Stimulated activated CD4-positive, alpha-beta T cell treated with anti-CD3 and anti-CD28 coated beads, Interleukin-1b, Interleukin-23, amount 100 ng/mL, for 24 hours (primary cell): ENCODE measurements at regions not wholly inside any gene's neighbourhood (a gene's known extent, or its start where the extent isn't known, plus 50 kb on each side); places are given as distances from the start of the nearest gene placed in this dataset.
"Not testable (repeated sequence)": the region's sequence is repeated elsewhere in the genome, so short reads cannot be mapped to it uniquely, and the experiment has no call there.

Source experiments
- DNase-seq, 4 experiments: peaks; one replicate each; pipeline ENCODE4 v3.0.0-alpha.2; 2020; ENCODE audit warnings: low read depth in 4 of 4, low spot score in 1 of 4

DNA sequence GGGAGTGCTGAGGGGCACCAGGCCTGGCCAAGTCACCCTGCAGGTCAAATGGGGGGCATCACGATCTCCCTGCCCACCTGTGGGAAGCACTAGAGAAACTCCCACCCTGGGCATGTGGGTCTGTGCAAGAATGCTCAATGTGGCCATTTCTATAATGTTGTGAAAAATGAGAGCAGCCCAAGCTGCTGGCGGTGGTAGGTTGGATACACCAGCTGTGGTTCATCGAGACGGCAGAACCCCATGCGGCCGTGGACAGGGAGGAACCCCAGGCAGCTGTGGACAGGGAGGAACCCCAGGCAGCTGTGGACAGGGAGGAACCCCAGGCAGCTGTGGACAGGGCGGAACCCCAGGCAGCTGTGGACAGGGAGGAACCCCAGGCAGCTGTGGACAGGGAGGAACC lies 129.1 kb downstream of the BRD1 start:
- DNase-seq, result not testable (repeated sequence)

DNA sequence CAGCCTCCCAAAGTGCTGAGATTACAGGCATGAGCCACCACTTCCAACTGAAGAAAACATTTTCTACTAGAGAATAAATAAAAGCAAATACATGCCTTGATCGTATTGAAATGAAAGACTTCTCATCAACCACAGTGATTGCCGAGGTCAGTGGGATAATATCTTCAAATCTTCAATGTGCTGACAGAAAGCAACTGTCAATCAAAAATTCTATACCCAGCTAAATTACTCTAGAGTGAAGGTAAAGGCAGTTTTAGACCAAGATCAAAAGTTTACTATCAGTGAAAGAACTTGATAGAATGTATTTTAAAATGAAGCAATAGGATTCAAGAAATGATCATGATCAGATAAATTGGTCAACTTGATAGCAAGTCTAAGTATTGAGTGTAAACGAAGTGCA lies 130.6 kb downstream of the BRD1 start:
- no peak for DNase-seq

DNA sequence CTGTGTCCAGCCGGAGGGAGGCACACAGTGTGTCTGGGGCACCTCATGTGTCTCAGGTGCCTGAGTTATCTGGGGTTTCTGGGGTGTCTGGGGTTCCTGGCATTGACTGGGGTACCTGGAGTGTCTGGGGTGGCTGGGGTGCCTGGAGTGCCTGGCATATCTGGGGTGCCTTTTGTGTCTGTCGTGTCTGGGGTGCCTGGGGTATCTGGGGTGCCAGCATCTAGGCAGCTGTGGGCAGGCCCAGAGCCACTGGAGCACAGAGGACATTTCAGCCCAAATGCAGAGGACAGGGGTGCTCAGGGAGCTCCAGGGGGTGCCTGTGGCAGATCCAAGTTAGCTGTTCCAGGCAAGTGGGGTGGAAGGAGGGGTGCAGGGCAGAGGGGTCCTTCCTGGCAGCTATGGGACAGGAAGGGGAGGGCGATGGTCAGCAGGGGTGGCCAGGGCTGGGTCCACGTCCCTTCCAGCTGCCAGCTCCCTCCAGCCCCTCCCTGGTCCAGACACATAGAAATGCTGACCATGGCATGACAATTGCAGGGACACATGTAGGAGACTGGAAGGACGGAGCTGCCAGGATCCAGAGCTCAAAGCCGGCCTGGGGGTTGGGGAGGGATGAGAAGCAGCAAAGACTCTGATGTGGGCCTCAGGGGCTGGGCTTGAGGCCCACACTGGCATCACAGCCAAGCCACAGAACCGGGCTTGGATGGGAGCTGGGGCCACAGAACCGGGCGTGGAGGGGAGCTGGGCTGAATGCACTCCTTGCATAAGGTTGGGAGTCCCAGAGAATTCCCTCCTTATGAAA lies 133.0 kb downstream of the BRD1 start:
- no peak for DNase-seq

DNA sequence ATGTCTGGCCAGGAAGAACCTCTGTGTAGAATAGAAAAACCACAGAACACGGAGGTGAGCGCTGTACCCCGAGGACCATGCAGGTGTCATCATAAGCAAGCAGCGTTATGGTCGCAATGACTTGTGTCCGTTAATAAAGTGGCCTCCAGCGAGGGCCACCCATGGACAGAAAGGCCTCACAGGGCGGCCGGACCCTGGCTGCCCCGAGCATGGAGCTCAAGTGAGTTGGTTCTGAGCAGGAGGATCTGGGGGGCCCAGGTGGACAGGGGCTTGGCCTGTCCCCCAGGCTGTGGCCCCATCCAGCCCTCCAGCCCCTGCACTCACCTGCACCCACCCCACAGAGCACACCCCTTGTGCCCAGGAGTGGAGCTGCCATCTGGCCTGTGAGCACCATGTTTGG lies 133.8 kb downstream of the BRD1 start:
- DNase-seq, result no peak

DNA sequence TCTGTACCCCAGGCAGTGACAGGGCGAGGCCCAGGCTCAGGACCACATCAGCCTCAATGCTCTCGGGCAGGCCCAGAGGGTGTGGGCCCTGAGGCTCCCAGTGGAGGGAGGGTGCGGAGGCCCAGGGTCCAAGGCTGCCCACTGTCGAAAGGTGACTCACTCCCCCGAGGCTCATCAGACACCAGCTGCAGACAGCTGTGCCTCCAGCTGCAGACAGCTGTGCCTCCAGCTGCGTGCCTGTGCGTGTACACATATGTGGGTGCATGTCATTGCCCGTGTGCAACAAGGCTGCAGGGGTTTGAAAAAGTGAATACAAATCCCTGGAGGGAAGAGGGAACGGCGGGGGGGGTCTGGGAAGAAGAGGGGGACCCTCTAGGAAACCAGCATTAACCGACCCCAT lies 134.3 kb downstream of the BRD1 start:
- no peak for DNase-seq

DNA sequence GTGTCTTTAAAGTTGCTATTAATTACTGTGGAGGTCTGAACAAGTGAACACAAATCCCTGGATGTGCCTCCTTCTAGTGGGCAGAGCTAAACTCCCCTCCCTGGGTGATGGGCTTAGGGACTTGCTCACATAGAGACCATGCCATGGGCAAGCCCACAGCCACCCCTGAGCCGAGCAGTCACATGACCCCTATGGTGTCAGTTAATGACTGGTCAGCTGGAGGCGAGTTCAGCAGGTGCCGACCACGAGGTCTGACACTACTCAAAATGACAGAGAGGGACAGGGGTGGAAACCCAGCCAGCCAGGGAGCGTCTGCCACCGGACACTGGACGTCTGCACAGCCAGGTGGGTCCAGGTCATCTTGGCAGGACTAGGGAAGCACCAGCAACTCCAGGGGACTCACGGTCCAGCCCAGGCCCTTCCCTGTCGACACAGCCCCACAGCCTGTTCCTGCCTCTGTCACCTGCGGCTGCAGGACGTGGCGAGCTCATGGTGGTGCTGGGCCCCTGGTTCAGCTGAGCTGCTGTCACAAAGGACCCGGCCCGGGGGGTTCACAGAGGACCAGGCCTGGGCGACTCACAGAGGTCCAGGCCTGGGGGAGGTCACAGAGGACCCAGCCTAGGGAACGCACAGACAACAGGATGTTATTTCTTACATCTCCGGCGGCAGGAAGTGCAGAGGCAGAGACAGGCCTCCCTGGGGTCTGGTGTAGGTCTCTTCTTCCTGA lies 135.0 kb downstream of the BRD1 start:
- no peak for DNase-seq

DNA sequence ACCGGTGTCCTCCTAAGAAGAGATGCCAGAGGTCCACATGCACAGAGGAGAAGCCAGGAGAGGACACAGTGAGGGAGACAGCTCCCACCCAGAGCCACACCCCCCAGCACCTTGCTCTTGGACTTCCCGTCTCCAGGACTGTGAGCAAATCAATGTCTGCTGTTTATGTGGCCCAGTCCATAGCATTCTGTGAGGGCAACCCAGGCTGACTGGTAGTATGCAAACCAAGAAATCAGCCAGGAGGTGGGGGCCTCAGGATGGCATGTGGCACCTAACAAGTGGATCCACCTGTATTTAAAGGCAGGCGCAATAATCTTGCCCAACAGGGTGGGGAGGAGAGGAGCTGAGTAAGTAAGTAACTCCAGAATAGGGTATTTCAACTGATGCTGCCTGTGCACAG lies 136.4 kb downstream of the BRD1 start:
- no peak for DNase-seq

DNA sequence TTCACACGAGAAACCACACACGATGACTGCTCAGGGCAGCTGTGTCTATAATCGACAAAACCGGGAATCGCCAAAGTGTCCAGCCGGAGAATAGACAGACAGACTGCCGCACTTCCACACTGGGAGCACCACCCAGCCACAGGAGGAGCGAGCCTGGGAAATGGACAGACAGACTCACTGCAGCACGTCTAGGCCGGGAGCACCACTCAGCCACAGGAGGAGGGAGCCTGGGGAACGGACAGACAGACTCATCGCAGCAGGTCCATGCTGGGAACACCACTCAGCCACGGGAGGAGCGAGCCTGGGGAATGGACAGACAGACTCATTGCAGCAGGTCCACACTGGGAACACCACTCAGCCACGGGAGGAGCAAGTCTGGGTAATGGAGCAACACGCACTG lies 137.2 kb downstream of the BRD1 start:
- no peak for DNase-seq

DNA sequence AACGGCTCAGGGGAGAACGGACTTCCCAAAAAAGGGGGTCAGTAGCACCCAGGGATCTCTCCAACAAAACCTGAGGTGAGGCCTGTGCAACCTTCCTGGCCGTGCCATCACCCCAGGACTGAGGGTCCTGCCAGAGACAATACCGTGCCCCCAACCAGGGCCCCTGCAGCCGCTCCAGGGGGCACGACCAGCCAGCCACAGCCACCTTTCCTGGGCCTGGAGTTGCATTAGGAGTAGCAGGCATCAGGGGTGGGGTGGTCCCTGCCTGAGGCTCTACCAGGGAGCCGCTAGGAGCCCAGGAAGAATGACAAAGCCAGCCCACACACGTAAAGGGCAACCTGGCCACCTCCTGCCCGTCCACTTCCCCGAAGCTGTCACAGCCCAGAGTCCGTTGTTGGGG lies 137.8 kb downstream of the BRD1 start:
- DNase-seq, result no peak

DNA sequence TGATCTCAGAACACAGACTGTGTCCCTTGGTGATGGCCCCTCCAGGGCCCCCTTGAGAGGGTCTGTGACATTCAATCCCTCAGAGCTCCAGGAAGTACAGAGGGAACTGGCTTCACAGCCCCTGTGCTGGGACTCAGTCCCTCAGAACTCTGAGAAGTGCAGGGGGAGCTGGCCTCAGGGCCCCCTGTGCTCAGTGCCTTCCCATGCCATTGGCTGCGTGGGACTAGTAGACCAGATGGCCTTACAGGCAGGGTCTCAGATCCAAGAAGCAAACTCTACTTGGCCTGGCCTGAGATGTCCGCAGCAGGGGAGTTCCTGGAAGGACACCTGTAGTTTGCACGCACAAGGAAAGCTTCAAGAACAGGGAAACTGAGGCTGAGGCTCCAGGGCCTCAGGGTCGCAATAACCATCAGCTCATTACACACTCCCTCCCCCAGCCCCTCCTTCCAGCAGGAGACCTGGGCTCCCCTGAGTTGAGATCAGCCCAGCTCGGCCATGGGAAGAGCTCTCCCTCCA lies 138.4 kb downstream of the BRD1 start:
- no peak for DNase-seq

DNA sequence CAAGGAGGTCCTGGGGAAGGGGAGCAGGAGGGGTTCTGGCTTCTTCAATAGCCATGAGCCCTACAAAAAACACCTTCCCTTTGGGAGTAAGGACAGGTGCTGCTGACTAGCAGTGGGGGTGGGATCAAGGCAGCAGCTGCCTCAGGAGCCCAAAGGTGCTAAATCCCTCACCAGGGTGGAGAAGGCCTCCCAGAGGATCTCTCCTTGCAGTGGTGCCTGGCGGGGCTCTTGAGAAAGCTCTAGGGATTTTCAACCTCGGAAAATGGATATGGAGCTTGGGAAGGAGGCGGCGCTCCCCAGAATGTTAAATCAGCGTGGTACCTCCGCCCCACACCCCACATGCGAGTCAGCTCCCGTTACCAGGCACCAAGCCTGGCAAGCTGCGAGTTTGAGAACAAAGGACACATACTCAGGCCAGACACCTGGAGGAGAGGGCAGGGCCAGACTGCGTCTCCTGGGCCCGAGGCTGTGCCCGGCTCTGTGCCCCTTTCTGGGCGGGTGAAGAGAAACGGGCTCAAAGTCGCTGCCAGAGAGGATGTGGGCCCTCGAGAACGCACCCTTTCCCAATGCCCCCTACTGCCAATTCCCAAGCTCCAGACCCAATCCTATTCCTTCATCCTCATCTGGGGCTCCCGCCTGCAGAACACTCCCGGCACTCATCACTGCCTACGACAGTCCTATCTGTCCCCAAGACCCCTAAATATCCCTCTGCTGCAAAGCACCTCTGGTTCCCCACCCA lies 139.0 kb downstream of the BRD1 start:
- DNase-seq, result no peak

DNA sequence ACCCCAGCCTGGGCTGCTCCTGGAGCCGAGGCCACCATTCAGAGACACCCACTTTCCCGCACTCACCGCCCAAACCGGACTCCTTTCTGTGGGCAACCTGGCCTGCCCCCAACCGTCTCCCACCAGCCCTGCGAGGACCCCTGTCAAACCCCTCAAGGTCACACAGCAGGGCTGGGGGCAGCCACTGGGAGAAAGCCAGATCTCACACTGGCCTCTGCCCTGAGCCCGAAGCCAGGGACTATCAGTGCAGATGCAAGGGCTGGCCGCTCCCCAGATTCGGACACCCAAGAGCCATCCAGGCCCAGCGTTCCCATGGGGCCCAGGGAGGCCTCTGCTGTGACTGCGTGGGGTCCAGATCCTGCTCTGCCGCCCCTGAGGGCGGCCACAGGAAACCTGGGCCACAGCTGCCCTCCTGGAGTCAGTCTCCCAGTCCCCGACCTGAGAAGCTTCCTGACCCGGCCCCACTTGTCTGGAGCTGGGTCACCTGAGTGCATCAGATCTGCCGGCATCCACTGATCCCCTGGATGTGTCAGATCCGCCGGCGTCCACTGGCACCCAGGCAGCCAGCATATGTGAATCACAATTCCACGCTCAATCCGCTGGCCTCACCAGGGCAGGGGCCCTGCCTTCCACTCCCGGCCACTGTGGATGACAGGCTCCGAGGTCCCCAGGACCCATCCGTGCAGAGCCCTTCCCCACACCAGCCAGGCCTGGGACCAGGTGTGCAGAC lies 139.7 kb downstream of the BRD1 start:
- DNase-seq, result no peak

DNA sequence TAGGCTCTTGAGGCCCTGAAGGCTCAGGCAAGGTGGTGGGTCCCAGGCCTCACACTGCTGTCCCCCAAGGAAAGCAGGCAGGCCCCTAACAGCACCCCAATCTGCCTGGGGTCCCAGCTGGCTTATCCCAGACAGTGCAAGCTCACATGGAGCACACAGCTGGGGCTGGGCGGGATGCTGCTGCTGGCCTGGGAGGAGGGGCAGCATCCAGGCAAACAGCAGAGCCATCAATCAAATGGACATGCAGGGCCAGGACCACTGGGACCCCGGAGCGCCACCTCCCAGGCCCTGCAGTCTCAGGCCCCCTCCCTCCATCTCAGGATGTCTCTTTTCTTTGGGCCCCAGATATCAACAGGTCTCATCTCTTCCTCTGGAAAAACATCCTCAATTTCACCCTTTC lies 140.3 kb downstream of the BRD1 start:
- no peak for DNase-seq

DNA sequence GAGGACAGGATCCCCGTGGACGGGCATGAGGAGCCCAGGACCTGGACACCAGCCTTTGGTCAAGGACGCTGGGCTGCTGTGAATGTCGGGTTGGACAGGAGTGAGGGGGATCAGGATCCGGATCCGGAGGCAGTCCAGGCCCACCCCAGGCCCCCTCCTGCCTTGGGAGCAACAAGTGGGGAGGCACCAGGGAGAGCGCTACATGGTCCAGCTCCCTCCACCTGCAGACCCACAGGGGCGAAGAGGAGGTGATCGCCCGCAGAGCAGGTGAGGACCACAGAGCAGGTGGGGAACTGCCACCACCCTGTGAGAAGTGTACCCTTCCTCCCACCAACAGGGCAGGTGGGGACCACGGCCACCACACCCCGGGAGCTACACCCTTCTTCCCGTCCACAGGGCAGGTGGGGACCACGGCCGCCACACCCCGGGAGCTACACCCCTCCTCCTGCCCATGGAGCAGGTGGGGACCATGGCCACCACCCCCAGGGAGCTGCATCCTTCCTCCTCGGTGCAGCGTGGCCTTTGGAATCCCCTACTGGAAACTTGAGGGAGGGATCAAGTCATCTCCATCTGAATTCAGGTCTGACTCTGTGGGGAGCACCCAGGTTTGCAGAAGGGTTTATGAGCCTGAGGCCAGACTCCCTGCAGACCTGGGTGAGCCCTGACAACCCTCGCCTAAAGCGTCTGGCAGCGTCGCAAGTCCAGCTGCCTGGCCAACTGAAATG lies 141.0 kb downstream of the BRD1 start:
- no peak for DNase-seq

DNA sequence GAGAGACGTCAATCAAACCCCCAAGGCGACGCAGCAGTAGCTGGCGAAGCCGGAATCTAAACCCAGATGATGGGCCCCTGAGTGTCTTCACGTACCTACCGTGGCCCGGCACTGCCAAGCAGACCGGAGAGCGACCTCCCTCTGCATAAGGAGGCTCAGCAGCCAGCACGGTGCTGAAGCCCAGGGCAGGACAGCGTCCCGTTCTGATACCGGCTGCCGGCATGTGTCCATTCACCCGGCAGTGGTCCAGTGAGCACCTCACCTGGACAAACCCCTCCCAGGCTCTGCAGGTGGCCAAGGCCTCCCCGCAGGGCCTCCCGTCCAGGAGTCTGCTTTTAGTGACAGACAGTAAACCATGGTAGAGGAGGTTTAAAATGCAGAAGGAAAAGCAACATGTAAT lies 142.0 kb downstream of the BRD1 start:
- no peak for DNase-seq

DNA sequence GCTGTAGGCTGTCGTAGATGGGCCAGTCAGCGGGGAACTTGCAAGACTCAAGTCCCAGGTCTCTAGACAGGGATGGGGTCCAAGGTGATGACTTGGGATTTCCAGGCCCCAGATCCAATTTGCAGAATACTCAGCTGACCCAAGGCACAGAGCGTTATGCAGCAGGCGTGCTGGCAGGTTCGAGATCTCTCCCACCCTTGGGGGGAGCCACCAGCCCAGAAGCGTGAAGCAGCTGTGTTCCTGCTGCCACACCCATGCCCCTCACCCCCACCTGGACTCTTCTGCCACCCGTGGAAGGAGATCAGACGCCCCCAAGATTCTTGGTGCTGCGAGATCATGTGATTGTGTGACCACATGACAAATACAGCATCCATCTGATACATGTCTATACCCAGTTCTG lies 142.6 kb downstream of the BRD1 start:
- no peak for DNase-seq

DNA sequence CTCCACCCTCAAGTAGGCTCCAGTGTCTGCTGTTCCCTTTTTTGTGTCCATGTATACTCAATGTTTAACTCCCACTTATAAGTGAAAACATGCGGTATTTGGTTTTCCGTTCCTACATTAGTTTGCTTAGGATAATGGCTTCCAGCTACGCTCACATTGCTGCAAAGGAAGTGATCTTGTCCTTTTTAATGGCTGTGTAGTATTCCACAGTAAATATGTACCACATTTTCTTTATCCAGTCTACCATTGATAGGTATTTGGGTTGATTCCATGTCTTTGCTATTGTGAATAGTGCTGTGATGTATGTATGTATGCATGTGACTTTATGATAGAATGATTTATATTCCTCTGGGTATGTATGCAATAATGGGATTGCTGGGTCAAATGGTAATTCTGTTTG lies 144.6 kb downstream of the BRD1 start:
- no peak for DNase-seq

DNA sequence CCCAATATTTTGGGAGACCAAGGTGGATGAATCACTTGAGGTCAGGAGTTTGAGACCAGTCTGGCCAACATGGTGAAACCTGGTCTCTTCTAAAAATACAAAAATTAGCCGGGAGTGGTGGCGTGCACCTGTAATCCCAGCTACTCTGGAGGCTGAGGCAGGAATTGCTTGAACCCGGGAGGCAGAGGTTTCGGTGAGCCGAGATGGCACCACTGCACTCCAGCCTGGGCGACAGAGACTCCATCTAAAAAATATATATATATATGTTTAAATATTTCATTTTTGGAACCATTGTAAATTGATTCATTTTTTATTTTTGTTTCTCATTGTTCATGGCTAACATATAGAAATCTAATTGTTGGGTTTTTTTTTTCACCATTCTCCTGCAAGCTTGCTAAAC lies 146.9 kb downstream of the BRD1 start:
- not testable (repeated sequence) for DNase-seq

DNA sequence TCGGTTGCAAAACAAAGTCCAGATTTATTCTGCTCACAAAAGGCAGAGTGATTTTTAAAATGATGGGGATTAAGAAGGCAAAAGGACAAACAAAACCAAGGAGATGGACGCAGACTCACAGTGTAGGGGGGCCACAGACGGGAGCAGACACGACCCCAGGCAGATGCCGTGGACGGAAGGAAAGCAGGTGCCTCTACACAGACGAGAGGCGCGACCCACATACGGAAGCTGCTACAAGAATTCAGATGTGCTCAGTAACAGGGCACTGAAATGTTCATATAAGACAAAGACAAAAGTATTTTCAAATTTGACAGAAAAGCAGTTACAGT lies 148.9 kb downstream of the BRD1 start:
- DNase-seq, result no peak

DNA sequence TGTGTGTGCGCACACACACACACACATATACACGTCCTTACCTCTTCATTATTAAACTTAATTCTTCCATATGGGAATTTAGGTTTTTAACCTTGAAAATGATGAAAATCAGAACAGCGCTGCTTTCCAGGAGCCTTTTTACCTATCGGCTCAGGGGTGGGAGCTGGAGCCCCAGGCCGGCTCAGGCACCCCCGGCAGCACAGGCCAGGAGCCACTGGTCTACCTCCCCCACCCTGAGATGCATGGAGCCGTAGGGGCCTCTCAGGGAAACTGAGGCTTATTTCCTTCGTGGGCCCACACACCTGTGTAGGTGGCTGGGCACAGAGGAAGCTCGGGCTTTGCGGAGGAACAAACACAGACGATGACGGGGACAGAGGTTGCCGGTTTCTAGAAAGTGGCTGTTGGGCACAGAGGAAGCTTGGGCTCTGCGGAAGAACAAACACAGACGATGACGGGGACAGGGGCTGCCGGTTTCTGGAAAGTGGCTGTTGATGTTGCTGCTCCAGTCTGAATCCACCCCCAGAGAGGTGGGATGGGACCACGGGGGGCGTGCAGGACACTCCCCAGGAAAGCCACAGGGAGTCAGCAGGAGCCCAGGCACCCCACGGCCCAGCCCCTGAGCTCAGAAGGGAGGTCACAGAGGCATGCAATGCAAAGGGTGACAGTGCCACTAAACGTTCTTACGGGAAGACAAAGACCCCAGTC lies 149.4 kb downstream of the BRD1 start:
- DNase-seq, result no peak
